ENCODE measurements at regions not wholly inside any gene's neighbourhood (a gene's known extent, or its start where the extent isn't known, plus 50 kb on each side); places are given as distances from the start of the nearest gene placed in this dataset.

- no peak for DNase-seq (ENCODE audit: low spot score)
These were observed 387.8 kb downstream of the CTTN start for GRCh38 chr11:70786021-70786665.

DNA sequence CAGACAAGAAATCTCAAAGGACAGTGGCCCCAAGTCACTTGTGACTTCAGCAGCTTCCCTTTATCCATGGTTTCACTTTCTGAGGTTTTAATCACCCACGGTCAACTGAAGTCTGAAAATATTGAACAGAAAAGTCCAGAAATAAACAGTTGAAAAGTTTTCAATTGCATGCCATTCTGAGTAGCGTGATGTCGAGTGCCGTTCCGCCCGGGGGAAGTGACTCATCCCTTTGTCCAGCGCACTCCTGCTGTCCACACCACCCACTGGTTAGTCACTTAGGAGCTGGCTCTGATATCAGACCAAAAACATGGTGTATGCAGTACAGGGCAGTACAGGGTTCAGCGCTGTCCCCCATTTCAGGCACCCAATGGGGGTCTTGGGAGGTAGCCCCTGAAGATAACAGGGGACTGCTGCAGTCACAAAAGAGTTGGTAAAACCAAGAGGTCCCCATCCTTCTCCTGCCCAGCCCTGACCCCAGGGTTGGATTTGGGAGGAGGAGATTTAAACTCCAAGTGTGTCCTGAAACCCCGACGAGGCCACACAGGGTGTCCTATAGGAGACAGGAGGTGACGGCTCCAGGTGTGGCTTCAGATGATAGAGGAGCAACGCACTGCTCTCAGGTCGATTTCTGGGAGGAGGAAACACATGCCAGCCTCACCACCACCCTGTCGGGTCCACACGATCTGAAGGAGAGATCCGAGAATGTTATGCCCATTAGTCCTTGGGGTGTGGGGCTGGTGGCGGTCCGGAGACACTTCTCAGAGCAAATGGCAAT, 390.1 kb downstream of the CTTN start:
- no peak for DNase-seq (ENCODE audit: low spot score)

DNA sequence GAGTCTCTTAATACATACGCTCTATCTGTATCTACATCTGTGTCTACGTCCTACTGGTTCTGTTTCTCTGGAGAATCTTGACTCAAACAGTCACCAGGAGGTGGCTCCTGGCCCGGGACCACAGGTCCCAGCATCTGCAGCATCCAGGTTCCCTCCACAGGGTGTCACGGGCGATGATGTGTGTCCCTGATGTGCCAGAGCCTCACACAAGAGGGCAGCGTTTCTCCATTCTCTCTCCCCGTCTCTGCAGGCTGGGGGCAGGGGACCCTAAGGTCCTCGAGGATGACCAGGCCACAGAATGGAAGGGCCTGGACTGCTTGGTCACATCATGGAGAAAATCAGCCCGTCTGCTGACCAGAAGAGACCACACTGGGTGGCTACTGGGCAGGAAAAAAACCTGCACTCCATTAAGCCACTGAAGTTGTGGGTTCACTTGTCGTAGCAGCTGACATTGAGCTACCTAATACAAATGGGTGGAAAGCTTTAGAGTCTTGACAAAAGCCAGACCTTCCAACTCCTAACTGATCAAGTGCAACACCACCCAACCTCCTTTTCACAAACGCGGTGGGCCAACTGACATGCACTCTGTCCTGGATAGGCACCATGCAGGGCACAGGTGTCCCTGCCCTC, 392.5 kb downstream of the CTTN start:
- DNase-seq (ENCODE audit: low spot score) = no peak

GRCh38 chr11:70796648-70797227, 398.4 kb downstream of the CTTN start:
- DNase-seq (ENCODE audit: low spot score) = no peak

DNA sequence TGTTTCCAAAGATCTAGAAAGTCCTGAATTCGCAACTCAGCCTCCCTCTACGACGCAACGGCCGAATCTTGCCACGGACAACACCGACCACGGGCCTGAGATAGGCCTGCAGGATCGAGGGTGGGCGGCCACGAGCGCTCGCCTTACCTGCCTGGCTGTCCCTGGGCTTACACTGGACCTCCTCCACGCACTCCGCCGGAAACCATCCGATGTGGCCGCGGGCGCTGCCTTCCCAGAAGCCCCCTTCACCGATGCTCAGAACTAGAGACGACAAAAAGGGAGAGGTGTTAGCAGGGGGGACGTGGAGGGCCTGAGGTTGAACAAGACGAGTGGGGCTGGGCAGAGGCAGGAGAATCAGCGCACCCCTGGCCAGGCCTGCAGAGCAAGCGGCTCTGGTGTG, 400.0 kb downstream of the CTTN start:
- DNase-seq (ENCODE audit: low spot score) = no peak

- no peak for DNase-seq (ENCODE audit: low spot score)
These were observed 401.1 kb downstream of the CTTN start for GRCh38 chr11:70799386-70799785.

GRCh38 chr11:70802185-70802584, 403.9 kb downstream of the CTTN start:
- DNase-seq (ENCODE audit: low spot score) = no peak

- no peak for DNase-seq (ENCODE audit: low spot score)
These were observed 406.0 kb downstream of the CTTN start for GRCh38 chr11:70804139-70804837.

DNA sequence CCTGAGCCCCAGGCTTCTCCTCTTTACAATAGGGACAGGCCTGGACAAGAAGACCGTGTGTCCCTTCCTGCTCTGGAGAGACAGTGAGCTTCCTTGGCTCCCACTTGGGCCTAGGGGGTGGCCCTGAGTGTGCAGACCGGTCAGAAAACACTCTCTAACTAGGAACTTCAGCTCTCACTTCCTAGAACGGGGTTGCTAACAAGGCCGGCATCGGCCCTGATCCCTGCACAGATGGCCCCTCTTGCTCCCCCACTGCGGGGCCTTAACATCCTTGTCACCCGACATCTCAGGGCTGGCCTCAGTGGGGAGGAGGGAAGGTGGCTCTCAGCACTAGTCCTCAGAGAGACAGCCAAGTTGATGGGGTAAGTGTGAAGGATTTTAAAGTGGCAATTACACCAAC, 406.9 kb downstream of the CTTN start:
- DNase-seq (ENCODE audit: low spot score) = no peak

- DNase-seq (ENCODE audit: low spot score) = no peak
These were observed 407.6 kb downstream of the CTTN start for GRCh38 chr11:70805971-70806370.

GRCh38 chr11:70806461-70807194, 408.3 kb downstream of the CTTN start:
- DNase-seq (ENCODE audit: low spot score) = no peak

DNA sequence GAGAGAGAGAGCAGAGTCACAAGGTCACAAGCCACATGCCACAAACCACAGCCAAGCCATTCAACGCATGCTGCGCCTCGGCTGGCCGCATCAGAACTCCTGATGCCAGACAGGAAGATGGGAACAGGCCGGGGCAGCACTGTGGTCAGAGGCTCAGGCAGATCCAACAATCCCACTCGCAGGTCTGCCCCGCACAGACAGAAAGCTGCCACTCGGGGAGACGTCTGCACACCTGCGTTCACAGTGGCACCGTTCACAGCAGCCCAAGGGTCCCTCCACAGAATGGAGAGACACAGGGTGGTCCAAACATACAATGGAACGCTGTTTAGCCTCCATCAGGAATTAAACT, 408.8 kb downstream of the CTTN start:
- no peak for DNase-seq (ENCODE audit: low spot score)

DNA sequence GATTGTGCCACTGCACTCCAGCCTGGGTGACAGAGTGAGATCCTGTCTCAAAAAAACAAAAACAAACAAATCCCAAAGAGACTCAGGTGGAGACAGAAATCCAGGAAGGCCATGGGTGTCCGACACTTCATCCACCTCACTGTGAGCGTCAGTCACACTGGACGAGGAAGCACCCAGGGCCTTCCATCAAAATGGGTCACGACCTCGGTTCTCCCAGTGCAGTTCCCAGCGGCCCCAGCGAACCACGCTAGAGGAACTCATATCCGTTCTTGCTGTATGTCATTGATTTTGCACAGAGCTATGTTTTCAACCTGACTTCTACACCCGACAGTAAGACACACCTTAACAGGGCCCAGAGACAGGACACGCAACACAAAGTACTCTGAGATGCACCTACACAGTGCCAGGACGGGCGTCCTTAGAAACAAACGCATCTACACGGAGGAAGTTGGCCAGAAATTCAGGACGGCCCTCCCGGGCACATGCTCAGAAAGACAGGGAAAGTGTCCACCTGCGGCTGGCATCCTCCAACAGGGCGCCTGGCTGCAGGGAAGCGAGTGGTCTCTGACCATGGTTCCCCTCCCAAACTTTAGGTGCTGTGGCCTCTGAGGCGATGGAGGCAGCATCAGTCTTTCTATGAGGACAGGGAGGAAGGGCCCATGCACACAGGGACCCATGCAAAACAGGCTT, 410.5 kb downstream of the CTTN start:
- no peak for DNase-seq (ENCODE audit: low spot score)

DNA sequence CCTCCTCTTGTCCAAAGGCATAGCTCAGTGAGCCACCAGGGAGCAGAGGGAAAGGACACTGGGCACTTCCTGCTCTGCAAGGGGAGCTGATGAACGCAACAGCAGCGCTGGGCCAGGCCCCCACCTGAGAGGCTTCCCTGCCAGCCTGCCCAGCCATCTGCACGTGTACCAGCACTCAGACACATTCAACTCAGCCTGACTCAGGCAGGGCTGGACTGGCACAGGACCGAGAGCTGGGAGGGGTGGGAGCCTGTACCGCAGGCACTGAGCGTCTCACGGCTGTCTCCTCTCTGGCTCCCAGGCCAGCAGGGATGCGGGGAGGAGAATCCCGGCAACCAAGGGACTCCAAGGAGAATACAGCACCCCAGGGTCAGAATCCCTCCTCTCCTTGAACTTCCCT, 411.8 kb downstream of the CTTN start:
- DNase-seq (ENCODE audit: low spot score) = no peak

- DNase-seq (ENCODE audit: low spot score) = no peak
These were observed 412.4 kb downstream of the CTTN start for GRCh38 chr11:70810681-70811080.

DNA sequence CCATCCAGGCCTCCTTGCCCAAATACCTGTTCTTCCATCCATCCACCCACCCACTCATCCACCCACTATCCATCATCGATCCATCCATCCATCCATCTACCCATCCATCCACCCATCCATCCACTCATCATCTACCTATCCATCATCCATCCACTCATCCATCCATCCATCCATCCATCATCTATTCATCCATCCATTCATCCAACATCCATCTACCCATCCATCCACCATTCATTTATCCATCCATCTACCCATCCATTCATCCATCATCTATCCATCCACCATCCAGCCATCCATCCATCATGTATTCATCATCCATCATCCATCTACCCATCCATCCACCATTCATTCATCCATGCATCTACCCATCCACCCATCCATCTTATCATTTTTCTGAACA, 413.2 kb downstream of the CTTN start:
- DNase-seq (ENCODE audit: low spot score) = no peak

DNA sequence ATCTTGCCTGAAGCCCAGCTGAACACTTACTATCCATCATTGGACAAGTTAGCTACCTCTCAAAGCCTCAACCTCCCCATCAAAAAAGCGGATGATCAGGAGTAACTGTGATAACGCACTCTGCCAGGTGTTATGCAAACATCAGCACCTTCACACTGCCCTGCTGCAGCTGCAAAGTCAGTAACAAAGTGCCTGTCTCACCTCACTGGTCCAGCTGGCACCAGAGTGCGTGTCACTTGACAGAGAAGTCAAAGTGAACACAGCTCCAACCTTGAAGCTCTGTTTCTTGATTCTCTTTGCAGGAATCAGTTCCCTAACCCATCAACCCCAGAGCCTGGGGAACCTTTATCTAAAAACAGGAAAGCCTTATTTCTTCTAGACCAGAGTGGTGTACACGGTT, 413.6 kb downstream of the CTTN start:
- no peak for DNase-seq (ENCODE audit: low spot score)

DNA sequence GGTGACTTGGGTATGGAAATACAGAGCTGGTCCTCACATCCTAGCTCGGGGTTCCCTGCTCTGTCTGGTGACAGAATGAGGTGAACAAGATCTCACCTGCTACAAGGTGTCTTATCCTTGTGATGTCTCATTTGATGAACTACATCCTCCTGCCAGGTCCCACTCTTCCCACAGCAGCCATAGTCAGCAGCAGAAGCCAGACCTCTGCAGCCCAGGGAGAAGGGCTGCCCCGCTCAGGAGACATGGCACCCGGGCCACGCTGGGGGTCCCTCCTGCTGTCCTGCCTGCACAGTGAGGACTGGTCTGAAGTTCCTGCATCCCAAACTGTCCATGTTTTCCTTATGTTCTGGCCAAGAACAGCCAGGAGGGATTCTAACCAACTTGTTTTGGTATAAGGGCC, 414.1 kb downstream of the CTTN start:
- DNase-seq (ENCODE audit: low spot score) = no peak

DNA sequence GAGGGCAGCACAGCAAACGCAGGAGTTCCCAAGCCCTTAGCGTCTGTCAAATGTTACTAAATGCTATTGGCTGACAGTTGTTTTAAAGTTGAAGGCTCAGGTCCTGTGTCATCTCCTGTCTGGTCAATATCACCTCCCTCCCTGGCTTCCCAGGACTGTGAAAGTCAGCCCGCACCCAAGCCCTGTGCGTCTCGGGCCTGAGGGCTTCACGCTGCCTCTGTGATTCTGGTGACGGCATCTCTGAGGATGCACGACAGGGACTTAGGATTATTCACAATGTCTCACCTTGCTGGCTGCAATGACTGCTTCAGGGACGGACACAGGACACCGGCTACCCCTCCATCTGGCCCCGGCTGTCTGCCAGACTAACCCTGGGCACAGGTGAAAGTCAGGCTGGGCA, 415.3 kb downstream of the CTTN start:
- DNase-seq (ENCODE audit: low spot score) = no peak

- no peak for DNase-seq (ENCODE audit: low spot score)
These were observed 417.1 kb downstream of the CTTN start for GRCh38 chr11:70815485-70815832.

DNA sequence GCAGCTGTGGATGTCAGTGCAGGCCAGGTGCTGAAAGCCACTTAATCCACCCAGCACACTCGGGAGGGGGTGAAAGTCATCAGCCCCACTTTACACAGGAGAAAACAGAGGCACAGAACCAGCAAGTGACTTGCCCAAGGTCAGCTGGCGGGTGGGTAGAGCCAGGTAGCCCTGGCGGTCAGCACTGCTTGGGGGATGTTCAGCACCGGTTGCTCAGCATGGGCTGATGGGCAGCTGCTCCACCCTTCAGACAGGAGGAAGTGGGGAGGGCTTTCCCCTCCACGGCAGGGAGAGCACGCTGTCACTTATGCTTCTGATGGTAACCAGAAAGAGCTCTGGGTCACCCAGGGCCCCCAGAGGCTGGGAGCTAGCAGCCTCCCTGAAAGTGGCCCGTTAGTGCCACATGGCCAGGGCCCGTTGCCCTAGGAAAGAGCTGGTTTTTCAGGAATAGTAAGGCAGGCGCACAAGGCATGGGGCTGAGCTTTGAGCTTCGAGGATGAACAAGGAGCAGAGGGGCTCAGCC, 417.9 kb downstream of the CTTN start:
- no peak for DNase-seq (ENCODE audit: low spot score)
